HG02588 (cell line): ENCODE measurements at regions not wholly inside any gene's neighbourhood (a gene's known extent, or its start where the extent isn't known, plus 50 kb on each side); places are given as distances from the start of the nearest gene placed in this dataset.
"Not testable (repeated sequence)": the region's sequence is repeated elsewhere in the genome, so short reads cannot be mapped to it uniquely, and the experiment has no call there.

Experiments
- ATAC-seq: cut with Tn5 transposase; IDR thresholded peaks from one replicate; pipeline ENCODE4 v1.9.1; 2021; ENCODE audit warnings: mild to moderate bottlenecking, moderate library complexity; ENCODE audit not compliant: unreplicated experiment

DNA sequence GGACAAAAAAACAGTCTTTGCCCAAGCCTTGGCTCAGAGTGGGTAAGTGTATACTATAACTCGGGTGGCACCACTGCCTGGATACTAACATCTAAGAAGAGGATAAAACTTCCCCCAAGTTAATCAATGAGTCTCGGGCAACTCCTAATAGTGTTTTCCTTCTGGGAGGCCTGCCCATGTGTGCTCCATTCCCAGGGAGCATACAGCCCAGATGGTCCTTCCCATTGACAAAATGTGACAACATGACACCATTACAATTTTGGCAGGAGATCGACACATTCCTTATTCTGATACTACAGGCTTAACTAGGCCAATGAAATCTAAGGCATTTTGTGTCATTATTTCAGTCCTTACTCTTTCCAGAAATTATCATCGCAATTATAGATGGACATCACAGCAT lies 52.7 kb upstream of the CRIM1 start:
- ATAC-seq: no peak

DNA sequence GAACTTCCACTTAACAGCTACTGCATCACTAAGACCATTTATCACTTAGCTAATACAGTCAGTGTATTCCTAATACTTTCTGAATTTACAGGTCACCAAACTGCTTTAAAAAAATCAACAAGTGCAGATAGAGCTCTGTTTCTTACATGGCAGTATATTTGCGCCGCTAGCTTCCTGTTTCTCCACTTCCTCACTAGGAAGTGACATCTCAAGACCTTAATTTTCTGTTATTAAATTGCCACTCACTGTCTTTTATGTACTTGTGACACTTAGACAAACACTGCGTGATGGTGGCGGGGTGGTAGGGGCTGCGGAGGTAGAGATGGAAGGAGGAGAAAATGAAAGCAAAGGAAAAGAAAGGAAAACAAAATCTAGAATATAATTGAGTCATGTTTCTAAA lies 53.7 kb upstream of the CRIM1 start:
- ATAC-seq: no peak

DNA sequence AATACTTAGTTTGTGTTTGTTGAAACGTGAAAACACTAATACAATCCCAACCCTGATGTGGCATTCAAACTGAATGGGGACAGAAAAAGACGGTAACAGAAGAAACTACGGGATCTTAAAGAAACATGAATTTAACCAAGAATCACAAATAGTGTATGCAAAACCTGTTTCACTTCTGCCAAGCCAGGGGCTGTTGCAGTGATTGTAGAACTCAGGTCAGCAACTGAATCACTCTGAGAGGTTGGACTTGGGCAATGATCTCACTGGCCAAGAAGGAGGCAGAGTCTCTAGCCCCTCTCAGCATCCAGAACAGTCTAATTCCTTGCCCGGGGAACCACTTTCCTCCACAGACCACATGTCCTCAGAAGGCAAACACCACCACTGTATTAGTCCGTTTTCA lies 54.9 kb upstream of the CRIM1 start:
- ATAC-seq: no peak

DNA sequence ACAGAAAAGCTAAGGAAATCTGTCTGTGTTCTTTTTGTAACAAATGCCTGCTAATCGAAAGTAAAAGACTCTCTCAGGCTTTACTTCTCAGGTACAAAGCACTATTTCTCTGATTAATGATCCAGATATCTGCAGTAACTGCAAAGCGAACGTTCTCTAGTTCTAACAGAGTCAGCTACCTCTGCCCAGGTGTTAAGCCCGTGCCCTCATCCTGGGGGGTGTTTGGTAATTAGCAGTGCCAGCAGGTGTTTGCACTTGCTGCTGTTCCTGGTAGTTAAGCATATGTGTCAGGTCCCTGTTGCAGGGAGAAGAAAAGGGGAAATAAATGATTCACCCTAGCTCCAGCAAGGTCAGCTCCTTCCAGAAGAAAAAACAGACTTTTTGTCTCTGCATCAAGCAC lies 58.8 kb upstream of the CRIM1 start:
- no peak for ATAC-seq

DNA sequence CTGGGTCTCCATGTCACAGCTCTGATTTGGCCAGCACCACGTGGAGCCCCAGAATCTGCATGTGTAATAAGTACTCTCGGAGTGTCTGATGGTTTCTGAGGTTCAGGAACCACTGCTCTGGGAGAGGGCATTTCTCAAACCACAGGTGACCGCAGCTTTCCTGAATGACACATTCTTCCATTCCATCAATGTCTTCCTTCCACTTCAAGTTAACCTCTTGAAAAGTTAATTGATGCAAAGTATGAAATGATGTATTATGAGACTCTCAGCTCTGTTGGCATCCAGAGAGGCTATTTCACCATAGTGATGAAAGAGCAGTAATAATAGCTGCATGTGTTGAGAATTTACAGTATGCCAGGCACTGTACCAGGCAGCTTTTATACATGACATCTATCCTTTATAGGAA lies 61.3 kb upstream of the CRIM1 start:
- ATAC-seq: no peak

DNA sequence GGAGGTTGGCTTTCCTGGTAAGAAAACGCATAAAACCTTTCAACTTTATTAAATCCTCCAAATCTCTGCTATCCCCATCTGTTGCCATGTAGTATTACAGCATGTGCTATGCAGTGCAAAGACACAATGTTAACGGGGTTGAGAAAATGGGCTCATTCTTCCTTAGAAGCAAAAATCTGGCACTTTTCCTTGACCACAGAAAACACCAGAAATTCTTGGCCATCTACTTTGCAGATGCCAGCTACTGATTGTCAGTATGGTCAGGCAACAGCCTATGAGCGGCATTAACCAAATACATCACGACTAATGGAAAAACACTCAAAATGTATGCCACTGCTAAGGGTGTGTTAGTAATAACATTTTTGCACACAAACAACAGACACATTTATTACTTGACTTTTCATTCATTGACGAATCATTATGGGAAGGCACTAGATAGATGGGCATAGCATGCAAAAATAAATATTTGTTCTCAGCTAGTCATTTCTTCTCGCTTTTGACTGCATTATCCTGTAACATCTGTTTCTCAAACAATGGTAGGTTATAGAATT lies 65.2 kb upstream of the CRIM1 start:
- ATAC-seq: no peak

DNA sequence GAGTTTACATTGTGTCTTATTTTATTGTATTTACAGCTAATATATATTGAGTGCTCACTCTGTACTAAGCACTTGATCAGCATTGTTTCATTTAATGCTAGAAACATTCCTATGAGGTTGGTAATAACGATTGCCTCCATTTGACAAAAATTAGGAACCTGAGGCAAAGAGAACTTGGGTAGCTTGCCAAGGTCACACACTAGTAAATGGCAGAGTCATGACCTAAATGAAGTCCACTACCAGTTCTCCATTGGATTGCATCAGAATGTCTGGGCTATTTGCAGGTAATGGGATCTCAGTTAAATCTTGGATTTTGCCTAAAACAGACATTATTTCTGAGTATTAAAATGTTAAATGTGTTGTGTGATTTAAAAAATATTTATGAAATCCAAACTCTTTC lies 65.8 kb upstream of the CRIM1 start:
- no peak for ATAC-seq

DNA sequence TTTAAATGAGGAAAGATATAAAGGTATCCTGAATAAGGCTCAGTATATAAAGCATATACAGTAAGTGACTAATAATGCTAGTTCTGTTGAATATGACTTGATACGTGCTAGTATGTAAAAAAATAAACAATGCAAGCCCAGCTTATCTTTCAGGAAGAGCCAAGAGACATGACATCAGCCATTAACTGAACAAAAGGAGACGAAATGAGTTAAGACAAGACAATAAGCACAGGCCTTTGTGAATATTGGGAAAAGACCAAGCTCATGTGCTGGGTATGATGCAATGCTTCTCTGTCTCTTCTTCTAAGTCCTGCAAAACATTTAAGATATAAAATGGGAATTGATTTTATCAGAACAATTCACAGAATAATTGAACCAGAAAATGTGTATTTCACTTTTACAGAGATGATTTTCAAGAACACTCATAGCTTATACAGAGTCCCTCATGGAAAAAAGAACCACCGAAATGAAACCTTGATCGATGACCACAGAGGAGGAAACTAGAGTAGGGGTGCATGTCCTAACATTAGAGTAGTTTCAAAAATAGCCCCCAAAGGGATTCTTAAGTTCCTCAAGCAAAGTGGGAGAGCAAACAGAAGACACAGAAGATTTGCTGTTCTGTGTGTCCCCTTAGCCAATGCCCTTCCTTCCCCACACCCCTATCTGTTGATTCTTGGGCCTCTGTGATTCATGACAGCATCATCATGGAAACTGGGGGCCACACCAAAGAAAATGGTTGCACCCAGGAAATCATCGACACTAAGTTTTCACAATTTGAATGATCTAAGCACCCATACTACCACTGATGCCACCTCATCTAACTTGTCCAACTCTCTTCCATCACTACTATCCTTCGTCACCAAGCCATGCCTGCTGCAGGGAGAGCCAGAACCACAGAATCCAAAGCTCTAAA lies 68.0 kb upstream of the CRIM1 start:
- no peak for ATAC-seq

DNA sequence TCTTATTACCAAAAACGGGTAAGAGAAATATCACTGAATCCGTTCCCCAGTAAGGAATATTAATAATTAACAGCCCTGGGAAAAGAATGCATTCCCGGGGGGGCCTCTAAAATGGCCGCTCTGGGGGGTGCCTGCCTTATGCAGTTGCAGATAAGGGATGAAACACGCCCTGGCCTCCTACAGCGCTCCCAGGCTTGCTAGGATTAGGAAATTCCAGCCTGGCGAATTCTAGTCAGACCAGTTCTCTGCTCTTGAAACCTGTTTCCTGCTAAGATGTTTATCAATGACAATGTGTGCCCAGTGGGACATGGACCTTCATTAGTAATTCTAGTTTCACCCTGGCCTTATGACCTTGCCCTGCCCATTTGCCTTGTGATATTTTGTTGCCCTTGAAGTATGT lies 76.1 kb upstream of the CRIM1 start:
- ATAC-seq: not testable (repeated sequence)

DNA sequence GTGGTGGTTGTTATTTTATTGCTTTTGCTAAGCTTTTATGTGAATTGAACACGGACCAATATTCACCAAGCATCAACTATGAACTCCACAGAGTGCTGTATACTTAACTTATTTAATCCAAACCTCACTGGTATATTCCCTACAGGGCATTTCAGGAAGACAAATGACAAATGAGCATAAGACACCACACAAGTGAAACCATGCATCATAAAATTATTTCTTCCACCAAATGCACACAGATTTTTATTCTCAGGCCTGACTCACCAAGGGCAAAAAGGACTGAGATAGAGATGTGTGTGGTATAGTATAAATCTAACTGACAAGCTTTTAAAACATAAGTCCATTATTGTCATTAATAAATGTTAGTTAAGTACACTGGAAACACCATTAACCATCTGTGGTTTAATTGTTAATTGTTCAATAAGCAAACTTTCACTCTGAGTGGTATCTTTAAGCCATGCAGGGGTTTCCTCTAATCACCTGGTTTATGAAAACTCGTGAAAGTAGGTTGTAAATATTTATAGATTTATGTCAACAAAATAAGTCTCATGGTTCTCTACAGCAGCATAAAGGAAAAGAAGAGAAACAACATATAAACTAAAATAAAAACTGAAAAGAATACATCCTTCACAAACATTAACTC lies 77.6 kb upstream of the CRIM1 start:
- ATAC-seq: no peak

DNA sequence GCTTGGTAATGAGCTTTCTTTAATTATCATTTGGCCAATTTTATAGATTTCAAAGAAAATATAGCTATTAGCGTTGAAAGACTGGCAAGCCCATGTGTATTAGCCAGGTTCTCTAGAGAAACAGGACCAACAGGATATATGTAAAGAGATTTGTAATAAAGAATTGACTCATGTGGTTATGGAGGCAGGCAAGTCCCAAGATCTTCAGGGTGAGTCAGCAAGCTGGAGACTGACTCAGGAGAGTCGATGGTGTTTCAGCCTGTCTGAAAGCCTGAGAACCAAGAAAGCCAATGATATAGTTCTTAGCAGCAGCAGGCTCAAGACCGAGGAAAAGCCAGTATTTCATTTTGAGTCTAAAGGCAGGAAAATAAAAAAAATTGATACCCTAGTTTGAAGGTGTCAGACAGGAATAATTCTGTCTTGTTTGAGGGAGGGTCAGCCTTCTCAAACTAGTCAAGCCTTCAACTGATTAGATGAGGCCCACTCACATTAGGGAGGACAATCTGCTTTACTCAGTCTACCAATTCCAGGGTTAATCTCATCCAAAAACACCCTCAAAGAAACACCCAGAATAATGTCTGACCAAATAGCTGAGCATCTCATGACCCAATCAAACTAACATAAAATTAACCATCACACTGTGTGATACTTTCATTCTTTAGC lies 78.3 kb upstream of the CRIM1 start:
- no peak for ATAC-seq

DNA sequence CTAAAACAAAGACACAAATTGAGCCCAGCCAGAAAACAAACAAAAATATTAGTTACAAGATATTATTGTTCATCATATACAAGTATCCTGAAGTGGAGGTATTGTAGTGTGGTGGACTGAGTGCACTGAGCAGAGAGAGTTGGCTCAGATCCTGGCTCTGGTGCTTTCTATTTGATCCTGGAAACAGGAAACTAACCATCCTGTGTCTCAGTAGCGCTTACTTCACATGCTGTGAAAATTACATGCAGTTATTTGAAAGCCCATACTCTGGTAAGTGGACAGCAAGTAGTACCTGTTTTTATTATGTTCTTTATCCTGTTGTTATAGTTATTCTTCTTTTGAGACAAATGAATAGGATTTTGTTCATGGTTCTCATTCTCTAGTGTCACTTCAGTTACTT lies 84.3 kb upstream of the CRIM1 start:
- ATAC-seq: no peak

DNA sequence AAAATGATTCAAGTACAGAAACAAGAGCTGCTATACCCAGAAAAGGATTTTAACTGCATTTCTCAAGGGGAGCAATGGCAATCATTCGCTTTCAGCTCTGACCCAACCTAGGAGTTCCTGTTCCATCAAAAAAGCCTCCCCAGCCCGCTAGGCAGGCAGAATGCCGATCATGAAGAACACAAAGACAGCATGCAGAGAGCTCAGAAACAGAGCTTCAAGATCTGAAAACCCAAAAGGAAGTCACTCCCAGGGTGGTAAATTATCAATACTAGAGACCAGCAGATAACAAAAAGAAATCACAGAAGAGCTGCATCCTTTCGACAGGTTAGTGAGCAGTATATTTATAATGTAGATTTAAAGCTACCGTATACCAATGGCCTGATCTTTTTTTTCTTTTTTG lies 84.8 kb upstream of the CRIM1 start:
- ATAC-seq: no peak

DNA sequence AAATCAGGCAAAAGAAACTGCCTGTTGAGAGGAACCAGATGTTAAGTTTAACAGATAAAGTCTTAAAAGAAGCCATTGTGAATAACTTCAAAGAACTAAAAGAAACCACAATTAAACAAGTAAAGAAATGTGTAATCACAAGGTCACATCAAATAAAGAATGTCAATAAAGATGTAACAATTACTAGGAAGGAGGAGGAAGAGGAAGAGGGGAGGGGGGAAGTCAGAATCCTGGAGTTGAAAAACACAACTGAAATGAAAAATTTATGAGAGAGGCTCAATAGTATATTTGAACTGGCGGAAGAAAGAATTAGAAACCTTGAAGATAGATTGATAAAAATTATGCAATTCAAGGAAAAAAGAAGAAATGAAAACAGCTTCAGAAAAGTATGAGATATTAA lies 88.4 kb upstream of the CRIM1 start:
- no peak for ATAC-seq

DNA sequence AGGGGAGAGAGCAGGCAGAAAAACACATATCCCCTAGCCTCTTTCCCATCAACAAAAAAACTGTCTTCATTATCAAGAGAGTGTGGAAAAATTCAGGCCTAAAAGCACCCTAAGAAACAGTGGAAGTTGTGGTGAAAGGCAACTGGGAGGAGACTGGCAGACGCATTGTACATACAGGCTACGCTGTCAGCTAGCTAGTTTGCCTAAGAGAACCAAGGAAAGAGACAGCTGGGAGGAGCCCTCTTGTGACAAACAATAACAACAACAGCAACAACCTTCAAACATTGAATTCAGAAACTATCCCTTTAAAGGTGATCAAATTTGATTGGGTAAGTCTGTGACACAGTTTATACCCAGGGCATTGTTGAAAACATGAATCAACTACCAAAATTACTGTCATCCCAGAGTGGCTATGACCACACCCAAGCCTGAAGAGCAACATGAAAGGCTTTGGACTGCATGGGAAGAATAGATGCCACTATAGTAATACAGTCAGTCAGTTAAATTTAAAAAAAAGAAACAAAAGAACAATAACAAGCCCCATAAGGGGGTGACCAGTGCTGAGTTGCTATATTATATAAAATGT lies 88.9 kb upstream of the CRIM1 start:
- no peak for ATAC-seq

DNA sequence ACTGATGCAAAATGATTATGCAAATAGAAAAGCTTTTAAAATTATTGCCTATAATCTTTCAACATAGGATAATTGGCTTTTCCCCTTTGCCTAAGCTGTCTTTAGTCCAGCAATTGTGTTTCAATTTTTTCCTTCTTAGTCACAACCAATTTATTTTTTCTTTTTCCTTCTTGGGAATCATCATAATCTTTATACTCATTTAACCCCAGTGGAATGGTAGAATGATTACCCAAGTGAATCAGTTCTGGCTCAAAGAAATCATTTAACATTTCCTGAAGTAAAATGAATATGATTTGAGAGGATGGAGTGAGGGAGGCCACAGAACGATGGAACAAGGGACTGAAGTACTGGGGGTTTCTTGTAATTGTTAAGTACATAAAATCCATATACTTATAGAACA lies 93.0 kb upstream of the CRIM1 start:
- no peak for ATAC-seq

DNA sequence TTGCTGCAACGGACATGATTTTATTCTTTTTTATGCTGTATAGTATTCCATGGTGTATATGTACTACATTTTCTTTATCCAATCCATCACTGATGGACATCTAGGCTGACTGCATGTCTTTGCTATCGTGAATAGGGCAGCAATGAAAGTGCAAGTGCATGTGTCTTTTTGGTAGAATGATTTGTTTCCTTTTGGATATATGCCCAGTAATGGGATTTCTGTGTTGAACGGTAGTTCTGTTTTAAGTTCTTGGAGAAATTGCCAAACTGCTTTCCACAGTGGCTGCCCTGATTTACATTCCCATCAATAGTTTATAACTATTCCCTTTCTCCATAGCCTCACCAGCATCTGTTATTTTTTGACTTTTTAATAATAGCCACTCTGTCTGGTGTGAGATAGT lies 99.7 kb upstream of the CRIM1 start:
- ATAC-seq: no peak

DNA sequence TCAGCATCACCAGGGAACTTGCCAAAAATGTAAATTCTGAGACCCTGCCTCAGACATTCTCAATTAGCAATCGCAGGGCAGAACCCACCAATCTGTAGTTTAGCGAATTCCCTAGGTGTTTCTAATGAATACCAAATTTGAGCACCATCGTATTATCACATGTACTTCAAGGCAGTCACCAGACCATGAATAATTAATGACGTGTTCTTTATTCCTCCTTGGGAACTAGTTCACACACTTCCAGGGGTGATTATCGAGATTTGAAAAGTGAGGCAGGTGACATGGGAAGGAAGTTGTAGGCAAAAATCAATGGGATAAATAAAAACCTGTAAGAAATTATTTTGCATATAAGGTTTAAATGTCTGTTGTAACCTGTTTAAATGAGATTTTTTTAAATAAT lies 102.5 kb upstream of the CRIM1 start:
- no peak for ATAC-seq

DNA sequence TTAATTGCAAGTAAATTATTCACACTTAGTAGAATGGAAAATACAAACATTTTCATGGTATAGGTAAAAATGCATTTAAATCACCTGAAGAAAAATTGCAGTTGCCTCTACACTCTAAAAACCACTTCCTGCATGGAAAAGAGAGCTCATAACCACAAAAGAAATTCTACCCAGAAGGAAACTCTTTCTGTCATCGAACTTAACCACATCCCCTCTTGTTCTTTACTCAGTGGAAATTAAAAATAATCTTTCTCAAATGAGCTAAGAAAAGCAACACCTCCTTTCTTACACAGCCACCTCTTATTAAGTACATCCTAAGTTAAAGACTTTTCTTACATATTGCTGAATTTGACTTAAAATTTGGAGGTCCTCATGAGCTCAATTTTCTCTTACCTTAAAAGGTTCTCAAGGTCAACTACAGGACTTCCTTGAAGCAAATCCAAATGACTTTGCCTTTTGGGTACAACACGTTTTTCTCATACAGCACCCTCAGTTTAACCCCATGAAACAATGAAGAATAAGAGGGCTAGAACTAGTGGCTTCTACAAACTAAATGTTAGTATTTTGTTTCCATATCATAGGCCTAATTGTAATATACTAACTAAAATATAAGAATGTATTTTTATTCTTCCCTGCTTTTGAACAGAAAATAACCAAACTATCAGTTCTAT lies 109.1 kb upstream of the CRIM1 start:
- peak; percentile 92 for ATAC-seq

DNA sequence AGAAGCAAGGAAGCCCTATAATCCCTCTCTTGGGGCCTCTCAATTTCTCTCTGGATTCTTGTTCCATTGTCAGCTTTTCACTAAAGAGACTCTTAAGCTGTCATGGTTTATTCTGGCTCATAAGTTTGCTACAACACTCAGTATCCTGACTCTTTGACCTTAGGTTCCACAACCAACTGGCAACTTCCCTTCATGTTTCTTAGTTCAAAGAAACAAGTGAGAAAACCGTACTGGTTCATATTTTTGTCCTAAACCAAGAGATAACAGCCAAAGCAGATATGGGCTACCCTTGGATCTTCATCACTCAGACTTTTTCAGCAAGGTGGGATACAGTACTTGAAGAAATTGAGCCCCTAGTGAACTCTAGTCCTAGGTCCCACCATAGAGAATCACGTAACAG lies 109.9 kb upstream of the CRIM1 start:
- no peak for ATAC-seq

DNA sequence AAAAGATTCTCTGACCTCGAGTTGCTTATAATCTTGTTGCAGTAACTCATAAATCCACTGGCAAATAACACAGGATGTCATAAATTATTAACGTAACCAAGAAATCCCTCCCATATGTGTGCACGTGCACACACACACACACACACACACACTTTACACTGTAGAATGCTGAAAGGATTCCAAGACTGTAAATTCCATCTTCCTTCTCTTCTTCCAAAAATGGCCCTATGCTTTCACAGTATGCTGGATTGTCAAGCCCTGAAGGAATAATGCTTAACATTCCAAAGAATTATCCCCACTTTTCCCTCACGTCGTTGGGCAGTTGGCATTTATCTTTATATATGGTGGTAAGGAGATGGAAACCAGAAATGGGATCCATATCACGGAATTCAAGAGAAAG lies 117.5 kb upstream of the CRIM1 start:
- no peak for ATAC-seq
